Calu3 (cell line): ENCODE measurements at regions not wholly inside any gene's neighbourhood (a gene's known extent, or its start where the extent isn't known, plus 50 kb on each side); places are given as distances from the start of the nearest gene placed in this dataset.

Source experiments
- BruUV-seq: library from RNA; stranded (reverse); fragments of 400-500 nt; replicated peaks from 2 replicates; lab custom pipeline; 2021; lab: Mats Ljungman, UMichigan
- CTCF ChIA-PET: fragments of 300-600 bp; sonication (Branson Sonifier 250); formaldehyde crosslinking; loops from one replicate; lab custom pipeline; 2022; ENCODE audit warnings: antibody characterized with exemption; lab: Charles Lee
- DNase-seq: peaks from one replicate; pipeline ENCODE4 v3.0.0; 2022
- H3K27ac Mint-ChIP-seq: one replicate; pipeline ENCODE4 v1.8.0; 2022; ENCODE audit warnings: mixed read lengths; ENCODE audit not compliant: unreplicated experiment
- H3K27me3 Mint-ChIP-seq: one replicate; pipeline ENCODE4 v1.8.0; 2022; ENCODE audit warnings: mixed read lengths; ENCODE audit not compliant: unreplicated experiment
- H3K36me3 Mint-ChIP-seq: one replicate; pipeline ENCODE4 v1.8.0; 2022; ENCODE audit warnings: mild to moderate bottlenecking, moderate library complexity, mixed read lengths; ENCODE audit not compliant: insufficient read depth, unreplicated experiment
- H3K4me1 Mint-ChIP-seq: one replicate; pipeline ENCODE4 v1.8.0; 2022; ENCODE audit warnings: mild to moderate bottlenecking, low read depth, mixed read lengths; ENCODE audit not compliant: unreplicated experiment
- H3K4me3 Mint-ChIP-seq: one replicate; pipeline ENCODE4 v1.8.0; 2022; ENCODE audit warnings: mild to moderate bottlenecking, low read depth, moderate library complexity, mixed read lengths; ENCODE audit not compliant: unreplicated experiment
- H3K9me3 Mint-ChIP-seq: one replicate; pipeline ENCODE4 v1.8.0; 2022; ENCODE audit warnings: low read depth, mixed read lengths; ENCODE audit not compliant: unreplicated experiment
- intact Hi-C: fragments of 100-400 bp; cut with micrococcal nuclease; formaldehyde crosslinking; loops from one replicate; pipeline ENCODE4 v1.10.0; 2022; ENCODE audit not compliant: unreplicated experiment
- TF ChIP-seq, protein P1 (sequence below): fragments of 200-600 bp; IDR thresholded peaks from one replicate; pipeline ENCODE4 v1.8.0; 2022; ENCODE audit warnings: antibody characterized with exemption; ENCODE audit not compliant: unreplicated experiment

DNA sequence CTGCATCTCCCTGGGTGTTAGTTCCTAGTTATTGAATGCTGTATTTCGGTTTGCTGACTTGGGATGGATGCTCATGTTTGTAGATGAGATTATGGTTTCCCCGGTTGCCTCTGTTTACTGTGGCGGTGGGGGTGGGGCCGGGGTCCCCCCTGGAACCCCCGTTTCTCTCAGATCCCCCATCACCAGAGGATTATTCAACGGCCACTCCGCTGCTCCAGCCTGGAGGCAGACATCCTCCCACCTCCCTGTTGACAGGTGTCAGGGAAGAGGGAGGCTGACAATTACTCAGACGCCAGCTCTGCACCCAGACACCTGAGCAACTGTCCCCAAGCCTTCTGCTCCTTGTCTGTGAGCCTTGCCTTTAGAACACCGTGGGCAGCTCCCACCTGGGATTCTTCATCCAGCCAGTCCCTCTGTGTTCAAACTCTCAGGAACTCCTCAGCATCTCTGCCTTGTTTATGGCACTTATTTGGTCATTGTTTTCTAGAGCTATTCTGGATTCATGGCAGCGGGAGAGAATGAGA, 95.9 kb upstream of the PRR20G start:
- Mint-ChIP-seq H3K27me3 (peaks cover 100% of the 10 kb centered on the region), H3K9me3 (peaks cover 9% of the 10 kb centered on the region), H3K4me1 (no peaks in the 10 kb centered on the region), H3K27ac (no peak overlapping the region), H3K36me3 (no peaks in the 10 kb centered on the region), H3K4me3 (no peak overlapping the region)
- no TSS peak for BruUV-seq
- DNase-seq = no peak
- intact Hi-C loops = no loop called here
- TF ChIP-seq, protein P1, sequence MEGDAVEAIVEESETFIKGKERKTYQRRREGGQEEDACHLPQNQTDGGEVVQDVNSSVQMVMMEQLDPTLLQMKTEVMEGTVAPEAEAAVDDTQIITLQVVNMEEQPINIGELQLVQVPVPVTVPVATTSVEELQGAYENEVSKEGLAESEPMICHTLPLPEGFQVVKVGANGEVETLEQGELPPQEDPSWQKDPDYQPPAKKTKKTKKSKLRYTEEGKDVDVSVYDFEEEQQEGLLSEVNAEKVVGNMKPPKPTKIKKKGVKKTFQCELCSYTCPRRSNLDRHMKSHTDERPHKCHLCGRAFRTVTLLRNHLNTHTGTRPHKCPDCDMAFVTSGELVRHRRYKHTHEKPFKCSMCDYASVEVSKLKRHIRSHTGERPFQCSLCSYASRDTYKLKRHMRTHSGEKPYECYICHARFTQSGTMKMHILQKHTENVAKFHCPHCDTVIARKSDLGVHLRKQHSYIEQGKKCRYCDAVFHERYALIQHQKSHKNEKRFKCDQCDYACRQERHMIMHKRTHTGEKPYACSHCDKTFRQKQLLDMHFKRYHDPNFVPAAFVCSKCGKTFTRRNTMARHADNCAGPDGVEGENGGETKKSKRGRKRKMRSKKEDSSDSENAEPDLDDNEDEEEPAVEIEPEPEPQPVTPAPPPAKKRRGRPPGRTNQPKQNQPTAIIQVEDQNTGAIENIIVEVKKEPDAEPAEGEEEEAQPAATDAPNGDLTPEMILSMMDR = no peak
- CTCF ChIA-PET = interaction anchor here (0.6 to 1.5 kb wide), 2 partner anchors 17 to 187 kb away, joined by 3 to 4 read pairs; no protein-coding TSS in a partner anchor

DNA sequence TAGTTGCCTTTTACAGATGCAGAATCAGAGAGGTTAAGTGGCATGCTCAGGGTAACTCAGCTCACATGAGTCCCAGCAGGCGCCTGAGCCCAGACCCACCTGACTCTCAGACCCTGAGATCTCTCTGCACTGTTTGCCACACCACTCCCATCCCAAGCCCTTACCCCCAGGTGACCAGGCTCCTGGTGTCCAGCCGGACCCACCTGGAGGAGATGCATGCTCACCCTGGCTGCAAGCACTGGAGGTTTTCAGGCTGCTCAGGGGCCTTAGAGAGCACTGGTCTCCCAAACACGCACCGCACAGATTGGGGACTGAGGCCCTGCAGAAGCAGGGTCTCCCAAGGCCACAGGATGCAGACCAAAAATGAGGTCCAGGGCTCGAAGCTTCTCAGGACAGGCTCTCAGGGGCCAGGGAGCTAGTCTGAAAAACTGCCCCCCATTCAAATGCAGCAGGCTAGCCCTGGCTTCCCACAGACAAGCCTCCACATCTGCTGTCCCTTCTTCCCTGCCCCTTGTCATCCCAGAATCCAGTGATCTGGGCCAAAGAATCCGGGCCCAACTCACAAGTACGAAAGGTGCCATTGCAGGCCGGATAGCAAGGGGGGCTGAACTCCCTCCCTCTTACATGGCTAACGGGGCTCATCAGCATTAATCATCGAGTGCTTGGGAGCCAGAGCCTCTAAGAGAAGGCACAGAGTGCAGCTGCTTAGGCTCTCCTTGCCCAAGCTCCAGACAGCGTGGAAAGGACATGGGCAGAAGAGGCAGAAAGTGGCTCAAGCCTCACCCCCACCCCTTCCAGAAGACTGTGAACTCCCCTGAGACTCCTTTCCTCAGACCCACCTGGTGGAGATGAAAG, 90.2 kb upstream of the PRR20G start:
- H3K4me1 Mint-ChIP-seq = no peaks in the 10 kb centered on the region
- no peak overlapping the region for H3K4me3 Mint-ChIP-seq
- CTCF ChIA-PET = interaction anchor here (0.7 kb wide), 1 partner anchor 765 kb away, joined by 6 read pairs; no protein-coding TSS in a partner anchor
- no TSS peak for BruUV-seq
- DNase-seq = no peak
- TF ChIP-seq, protein P1 = no peak
- H3K27me3 Mint-ChIP-seq = peaks cover 92% of the 10 kb centered on the region
- no peaks in the 10 kb centered on the region for H3K36me3 Mint-ChIP-seq
- intact Hi-C loops = no loop called here
- H3K27ac Mint-ChIP-seq = no peak overlapping the region
- H3K9me3 Mint-ChIP-seq = peaks cover 6% of the 10 kb centered on the region

DNA sequence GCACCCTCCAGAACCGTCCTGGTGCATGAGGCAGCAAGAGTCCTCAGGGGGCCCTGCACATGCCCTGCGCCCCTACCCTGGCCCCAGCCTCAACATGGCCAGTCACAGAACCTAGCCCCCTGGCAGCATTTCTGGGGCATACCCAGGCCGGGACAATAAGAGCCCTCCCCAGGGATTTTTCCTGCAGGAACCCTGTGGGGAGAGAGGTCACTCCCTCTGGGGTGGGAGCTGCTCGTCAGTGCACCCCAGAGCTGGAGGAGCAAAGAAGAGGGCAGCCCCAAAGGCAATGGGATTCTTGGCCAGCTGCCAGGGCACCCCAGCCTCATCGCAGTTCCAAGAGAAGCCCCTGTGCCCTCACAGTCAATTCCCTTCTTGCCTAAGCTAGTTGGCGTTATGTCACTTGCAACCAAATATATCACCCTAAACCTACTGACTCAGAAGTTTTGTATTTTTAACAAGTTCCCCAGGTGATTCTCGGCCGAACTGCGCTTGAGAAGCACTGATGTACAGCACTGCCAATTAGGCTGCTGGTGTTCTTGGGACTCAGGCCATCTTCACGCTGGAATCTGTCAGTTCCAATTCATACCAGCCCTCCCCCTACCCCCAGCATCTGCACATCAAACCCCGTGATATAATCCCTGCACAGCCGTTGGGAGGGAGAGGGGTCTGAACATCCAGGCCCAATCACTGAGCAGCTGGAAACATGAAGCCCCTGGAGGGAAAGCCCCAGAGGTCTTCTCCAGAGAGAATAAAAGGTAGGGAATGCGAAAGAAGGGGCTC, 87.5 kb upstream of the PRR20G start:
- TF ChIP-seq, protein P1 = no peak
- no peak for DNase-seq
- CTCF ChIA-PET = no interaction called here
- no peaks in the 10 kb centered on the region for H3K9me3 Mint-ChIP-seq
- peaks cover 92% of the 10 kb centered on the region for H3K27me3 Mint-ChIP-seq
- no TSS peak for BruUV-seq
- no peak overlapping the region for H3K4me3 Mint-ChIP-seq
- no peaks in the 10 kb centered on the region for H3K4me1 Mint-ChIP-seq
- intact Hi-C loops = no loop called here
- no peaks in the 10 kb centered on the region for H3K36me3 Mint-ChIP-seq
- H3K27ac Mint-ChIP-seq = no peak overlapping the region
